Fibroblast of lung (primary cell): ENCODE measurements at regions not wholly inside any gene's neighbourhood (a gene's known extent, or its start where the extent isn't known, plus 50 kb on each side); places are given as distances from the start of the nearest gene placed in this dataset.

Source experiments
- DNase-seq, 2 donors: peaks; one replicate each; pipeline versions ENCODE4 v3.0.0 to v3.0.0-alpha.2; 2010; ENCODE audit warnings: low read depth in 2 of 2
- H2AFZ ChIP-seq: 2 replicates; pipeline ENCODE4 v1.5.1; 2012; ENCODE audit warnings: low read length, control low read depth, inconsistent platforms
- H3K27ac ChIP-seq: 2 replicates; pipeline ENCODE4 v1.5.1; 2011; ENCODE audit warnings: low read length, control low read depth; ENCODE audit not compliant: insufficient read depth
- H3K27me3 ChIP-seq: 2 replicates; pipeline ENCODE4 v1.5.1; 2011; ENCODE audit warnings: mild to moderate bottlenecking, low read length; ENCODE audit not compliant: control insufficient read depth, insufficient read depth
- H3K36me3 ChIP-seq: 2 replicates; pipeline ENCODE4 v1.5.1; 2011; ENCODE audit warnings: low read length; ENCODE audit not compliant: control insufficient read depth, insufficient read depth
- H3K4me1 ChIP-seq: 2 replicates; pipeline ENCODE4 v1.5.1; 2011; ENCODE audit warnings: low read length; ENCODE audit not compliant: control insufficient read depth, insufficient read depth; ENCODE audit errors: extremely low read depth
- H3K4me2 ChIP-seq: 2 replicates; pipeline ENCODE4 v1.5.1; 2011; ENCODE audit warnings: low read length, control low read depth; ENCODE audit not compliant: insufficient read depth; ENCODE audit errors: extremely low read depth
- H3K4me3 ChIP-seq, 4 experiments: fragments of 200-600 bp in 1 of 4; sonication (generic) in 1 of 4; replicated peaks in 1 of 4; 2 replicates each; pipeline ENCODE4 v1.5.1; 2011 to 2016; ENCODE audit warnings: low read length in 4 of 4, low read depth in 3 of 4, mild to moderate bottlenecking in 3 of 4, control low read depth in 2 of 4, inconsistent platforms in 1 of 4, mixed read lengths in 1 of 4; ENCODE audit not compliant: insufficient read depth in 1 of 4; ENCODE audit errors: control extremely low read depth in 1 of 4
- H3K79me2 ChIP-seq: 2 replicates; pipeline ENCODE4 v1.5.1; 2012; ENCODE audit warnings: mild to moderate bottlenecking, low read length, inconsistent platforms; ENCODE audit not compliant: control insufficient read depth, insufficient read depth
- H3K9ac ChIP-seq: 2 replicates; pipeline ENCODE4 v1.5.1; 2011; ENCODE audit warnings: mild to moderate bottlenecking, low read length, control low read depth; ENCODE audit not compliant: insufficient read depth
- H3K9me3 ChIP-seq: 2 replicates; pipeline ENCODE4 v1.5.1; 2012; ENCODE audit warnings: low read depth, low read length; ENCODE audit not compliant: control insufficient read depth, insufficient read depth
- H4K20me1 ChIP-seq: 2 replicates; pipeline ENCODE4 v1.5.1; 2011; ENCODE audit warnings: low read length; ENCODE audit not compliant: control insufficient read depth, insufficient read depth; ENCODE audit errors: extremely low read depth
- CTCF ChIP-seq, 2 donors: IDR thresholded peaks in 1 of 2; conservative IDR thresholded peaks in 1 of 2; 1 replicate in 1 of 2; 2 replicates in 1 of 2; pipeline ENCODE4 v1.5.1; 2011 to 2012; ENCODE audit warnings: low read length in 2 of 2, control low read depth in 1 of 2, inconsistent platforms in 1 of 2, low read depth in 1 of 2, mild to moderate bottlenecking in 1 of 2
- EZH2 ChIP-seq: IDR thresholded peaks from 2 replicates; pipeline ENCODE4 v1.5.1; 2012; ENCODE audit warnings: low read length, control low read depth, mild to moderate bottlenecking; ENCODE audit errors: missing control alignments

- H3K9ac ChIP-seq, result no peak overlapping the region
- no peaks in the 10 kb centered on the region for H3K27me3 ChIP-seq
- no peak overlapping the region for H3K27ac ChIP-seq
- H3K36me3 ChIP-seq, result no peaks in the 10 kb centered on the region
- H3K4me2 ChIP-seq, result no peak overlapping the region
- no peaks in the 10 kb centered on the region for H3K4me1 ChIP-seq
- H4K20me1 ChIP-seq, result no peaks in the 10 kb centered on the region
- H3K79me2 ChIP-seq, result no peaks in the 10 kb centered on the region
- H3K4me3 ChIP-seq, result no peak overlapping the region
- peak; percentile 86 to 94 for DNase-seq
- no peak overlapping the region for H2AFZ ChIP-seq
- no peaks in the 10 kb centered on the region for H3K9me3 ChIP-seq
- TF ChIP-seq CTCF (conservative IDR thresholded peaks at IDR 0.05 in 1 of 2, IDR thresholded peaks at IDR 0.05 in 1 of 2; ENCODE audit: low read depth in 1 of 2, low read length in 2 of 2), result no peak
- no peak for TF ChIP-seq EZH2
These were observed 327.4 kb downstream of the SHQ1 start for GRCh38 chr3:72520690-72521308.

- Histone ChIP-seq H3K9ac (no peak overlapping the region), H2AFZ (no peak overlapping the region), H3K27ac (no peak overlapping the region), H3K27me3 (no peaks in the 10 kb centered on the region), H4K20me1 (no peaks in the 10 kb centered on the region), H3K79me2 (no peaks in the 10 kb centered on the region), H3K4me3 (no peak overlapping the region), H3K4me1 (no peaks in the 10 kb centered on the region), H3K4me2 (no peak overlapping the region), H3K36me3 (no peaks in the 10 kb centered on the region), H3K9me3 (no peaks in the 10 kb centered on the region)
- TF ChIP-seq EZH2 (no peak), CTCF (conservative IDR thresholded peaks at IDR 0.05 in 1 of 2, IDR thresholded peaks at IDR 0.05 in 1 of 2; ENCODE audit: low read depth in 1 of 2, low read length in 2 of 2) (no peak)
- no peak for DNase-seq
These were observed 328.2 kb downstream of the SHQ1 start for GRCh38 chr3:72519946-72520604.

DNA sequence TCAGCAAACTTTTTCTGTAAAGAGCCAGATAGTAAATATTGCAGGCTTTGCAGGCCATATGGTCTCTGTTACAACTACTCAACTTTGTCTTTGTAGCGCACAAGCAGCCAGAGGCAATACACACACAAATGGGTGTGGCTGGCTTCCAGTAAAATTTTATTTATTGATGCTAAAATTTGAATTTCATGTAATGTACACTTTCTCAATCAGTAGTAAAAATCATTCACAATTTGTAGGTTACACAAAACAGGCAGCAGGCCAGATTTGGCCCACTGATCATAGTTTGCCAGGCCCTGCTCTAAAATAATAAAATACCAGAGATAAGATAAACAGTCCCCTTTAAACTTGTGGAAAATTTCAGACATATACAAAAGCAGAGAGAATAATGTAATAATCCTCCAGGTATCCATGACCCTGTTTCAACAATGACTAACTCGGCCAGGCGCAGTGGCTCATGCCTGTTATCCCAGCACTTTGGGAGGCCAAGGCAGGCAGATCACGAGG, 330.3 kb downstream of the SHQ1 start:
- Histone ChIP-seq H3K9ac (no peak overlapping the region), H4K20me1 (no peaks in the 10 kb centered on the region), H3K27me3 (no peaks in the 10 kb centered on the region), H3K27ac (no peak overlapping the region), H3K9me3 (no peaks in the 10 kb centered on the region), H2AFZ (no peak overlapping the region), H3K4me1 (no peaks in the 10 kb centered on the region), H3K36me3 (no peaks in the 10 kb centered on the region), H3K4me2 (no peak overlapping the region), H3K79me2 (no peaks in the 10 kb centered on the region), H3K4me3 (no peak overlapping the region)
- TF ChIP-seq EZH2 (no peak), CTCF (conservative IDR thresholded peaks at IDR 0.05 in 1 of 2, IDR thresholded peaks at IDR 0.05 in 1 of 2; ENCODE audit: low read depth in 1 of 2, low read length in 2 of 2) (no peak)
- DNase-seq, result peak; percentile 50 to 81
